Stimulated activated naive CD8-positive, alpha-beta T cell treated with anti-CD3 and anti-CD28 coated beads, Interleukin-15, Interleukin-2, amounts not matched to agents 100 U/mL and 50 U/mL, for 24 hours (primary cell): ENCODE measurements at regions not wholly inside any gene's neighbourhood (a gene's known extent, or its start where the extent isn't known, plus 50 kb on each side); places are given as distances from the start of the nearest gene placed in this dataset.

Source experiments
- ATAC-seq: fragments of 150-1000 bp; cut with Tn5 transposase; one replicate; pipeline ENCODE4 v1.10.0; 2021
- DNase-seq: peaks from one replicate; pipeline ENCODE4 v3.0.0; 2021

- ATAC-seq (no peak), DNase-seq (no peak)
Measured at GRCh38 chr1:36743286-36744005, 260.7 kb upstream of the CSF3R start.

DNA sequence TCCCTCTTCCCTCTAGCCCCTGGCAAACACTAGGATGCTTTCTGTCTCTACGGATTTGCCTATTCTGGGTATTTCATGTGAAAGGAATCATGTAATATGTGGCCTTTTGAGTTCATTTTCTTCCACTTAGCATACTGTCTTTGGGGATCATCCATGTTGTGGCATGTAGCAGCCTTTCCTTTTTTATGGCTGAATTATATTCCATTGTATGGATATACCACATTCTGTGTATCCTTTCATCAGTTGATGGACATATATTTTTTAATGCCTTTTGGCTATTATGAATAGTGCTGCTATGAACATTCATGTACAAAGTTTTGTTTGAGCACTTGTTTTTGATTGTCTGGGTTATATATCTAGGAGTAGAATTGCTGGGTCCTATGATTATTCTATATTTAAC, 258.4 kb upstream of the CSF3R start:
- ATAC-seq = no peak
- no peak for DNase-seq

GRCh38 chr1:36740446-36740845, 257.7 kb upstream of the CSF3R start:
- no peak for DNase-seq
- no peak for ATAC-seq

- DNase-seq (no peak), ATAC-seq (no peak)
Measured at GRCh38 chr1:36739703-36740289, 257.1 kb upstream of the CSF3R start.

DNA sequence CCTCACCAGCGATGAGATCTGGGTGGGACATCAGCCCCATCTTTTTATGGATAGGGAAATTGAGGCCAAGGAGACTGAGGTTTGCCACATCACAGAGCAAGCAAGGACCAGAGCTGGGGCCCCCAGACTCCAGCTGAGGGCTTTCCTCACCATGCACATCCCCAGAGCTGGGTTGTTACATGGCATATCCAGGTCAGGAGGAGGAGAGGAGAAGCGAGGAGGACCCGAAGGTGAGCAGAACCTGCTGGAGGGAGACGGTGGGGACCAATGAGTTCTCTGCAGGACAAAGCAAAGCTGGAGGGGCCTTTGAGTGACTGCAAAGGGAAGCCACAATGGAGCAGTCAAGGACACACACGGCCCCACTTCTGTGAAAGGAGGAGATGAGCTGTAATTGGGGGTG, 255.5 kb upstream of the CSF3R start:
- no peak for ATAC-seq
- no peak for DNase-seq

DNA sequence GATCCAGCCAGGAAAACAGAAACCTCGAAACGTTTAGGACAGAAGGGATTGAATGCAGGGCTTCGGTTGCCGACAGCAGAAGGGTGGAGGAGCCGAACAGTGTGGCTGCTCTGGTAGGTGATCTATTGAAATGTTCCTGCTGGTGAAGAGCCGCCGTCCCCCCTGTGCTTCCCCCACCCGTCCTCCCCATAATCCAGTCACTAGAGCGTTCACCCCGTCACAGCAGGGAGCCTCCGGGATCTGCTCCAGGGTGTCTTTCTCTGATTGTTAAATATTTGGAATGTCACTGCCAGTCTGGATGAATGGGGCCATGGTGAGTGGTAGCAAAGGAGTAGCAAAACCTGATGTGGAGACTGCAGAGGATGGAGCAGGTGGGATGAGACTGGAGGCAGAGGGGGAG, 255.1 kb upstream of the CSF3R start:
- no peak for DNase-seq

DNA sequence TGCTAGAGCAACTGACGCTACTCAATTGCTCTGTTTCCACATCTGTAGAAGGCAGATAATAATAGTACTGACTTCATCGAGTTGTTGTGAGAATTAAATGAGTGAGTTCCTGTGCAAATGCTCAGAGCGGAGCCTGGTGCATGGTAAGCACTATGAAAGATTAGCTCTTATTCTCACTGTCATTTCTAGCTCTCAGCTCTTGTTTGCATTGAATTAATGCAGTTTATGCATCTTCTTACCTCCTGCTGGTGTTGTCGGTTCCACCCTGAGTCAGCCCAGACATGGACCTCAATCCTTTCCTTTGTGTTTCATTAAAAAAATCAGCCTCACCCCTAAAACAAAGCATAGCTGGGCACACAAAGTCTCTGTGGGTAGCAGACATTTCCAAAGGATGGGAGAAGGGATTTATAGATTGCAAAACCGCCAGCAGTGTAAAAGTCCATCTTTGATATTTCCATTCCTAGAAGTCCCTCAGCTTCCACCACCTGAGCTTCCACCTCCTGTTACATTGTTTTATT, 254.4 kb upstream of the CSF3R start:
- ATAC-seq = no peak

More for the DNA sequence above, 255.1 kb upstream of the CSF3R start:
- no peak for ATAC-seq

GRCh38 chr1:36735939-36736730, 253.4 kb upstream of the CSF3R start:
- DNase-seq (no peak), ATAC-seq (no peak)

More for the DNA sequence above, 254.4 kb upstream of the CSF3R start:
- no peak for DNase-seq

DNA sequence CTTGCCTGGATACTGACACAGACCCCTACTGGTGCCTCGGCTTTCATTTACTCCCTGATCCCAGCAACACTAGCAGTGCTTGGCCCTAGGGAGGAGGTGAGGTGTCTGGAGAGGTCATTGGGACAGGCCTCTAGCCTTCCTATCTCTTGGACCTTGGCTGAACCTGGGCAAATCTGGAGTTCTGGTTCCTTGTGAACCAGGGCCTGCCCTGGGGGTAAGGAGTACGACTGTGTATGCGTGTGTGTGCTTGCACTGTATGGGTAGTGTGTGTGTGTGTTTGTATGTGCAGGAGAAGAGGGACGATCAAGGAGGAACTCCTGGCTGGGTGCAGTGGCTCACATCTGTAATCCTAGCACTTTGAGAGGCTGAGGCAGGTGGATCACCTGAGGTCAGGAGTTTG, 252.7 kb upstream of the CSF3R start:
- no peak for ATAC-seq

GRCh38 chr1:36734356-36734755, 251.6 kb upstream of the CSF3R start:
- ATAC-seq = no peak
- DNase-seq = no peak

More for the DNA sequence above, 252.7 kb upstream of the CSF3R start:
- no peak for DNase-seq

GRCh38 chr1:36733748-36734147, 251.0 kb upstream of the CSF3R start:
- ATAC-seq (no peak), DNase-seq (no peak)

- DNase-seq (no peak), ATAC-seq (no peak)
Measured at GRCh38 chr1:36732015-36732356, 249.3 kb upstream of the CSF3R start.

DNA sequence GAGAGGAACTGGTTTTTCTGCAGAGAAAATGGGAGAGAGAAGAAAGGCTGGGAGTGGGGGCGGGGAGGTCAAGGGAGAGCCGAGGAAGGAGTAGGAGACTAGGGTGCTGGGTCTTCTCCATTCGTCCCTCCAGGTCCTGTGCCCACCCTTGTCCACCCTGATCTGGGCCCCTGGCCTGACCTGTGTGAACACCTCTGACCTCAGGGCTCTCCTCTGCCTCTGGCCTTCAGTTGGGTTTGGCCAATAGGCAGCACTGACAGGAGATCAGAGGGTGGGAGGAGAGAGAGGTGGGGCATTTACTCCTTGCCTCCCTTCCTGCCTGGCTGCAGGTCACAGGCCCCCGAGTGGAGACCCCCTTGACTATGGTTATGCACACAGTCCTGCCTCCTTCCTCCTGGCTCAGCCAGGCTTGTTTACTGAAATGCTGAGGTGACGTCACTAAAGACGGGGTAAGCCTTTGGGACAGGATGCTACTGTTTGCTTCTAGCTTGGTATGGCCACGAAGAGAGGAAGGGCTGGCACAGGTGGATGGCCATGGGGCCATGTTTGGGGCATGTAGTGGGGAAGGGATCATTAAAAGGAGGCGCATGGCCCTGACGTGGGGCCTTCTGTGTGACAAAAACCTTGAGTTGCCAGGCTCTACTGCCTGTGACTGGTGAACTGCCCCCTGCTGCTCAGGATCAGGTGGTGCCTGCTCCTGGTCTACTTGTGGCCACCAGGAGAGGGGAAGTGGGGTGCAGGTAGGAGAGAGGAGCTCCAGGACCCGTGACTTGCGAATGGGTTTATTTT, 248.7 kb upstream of the CSF3R start:
- DNase-seq (no peak), ATAC-seq (no peak)

DNA sequence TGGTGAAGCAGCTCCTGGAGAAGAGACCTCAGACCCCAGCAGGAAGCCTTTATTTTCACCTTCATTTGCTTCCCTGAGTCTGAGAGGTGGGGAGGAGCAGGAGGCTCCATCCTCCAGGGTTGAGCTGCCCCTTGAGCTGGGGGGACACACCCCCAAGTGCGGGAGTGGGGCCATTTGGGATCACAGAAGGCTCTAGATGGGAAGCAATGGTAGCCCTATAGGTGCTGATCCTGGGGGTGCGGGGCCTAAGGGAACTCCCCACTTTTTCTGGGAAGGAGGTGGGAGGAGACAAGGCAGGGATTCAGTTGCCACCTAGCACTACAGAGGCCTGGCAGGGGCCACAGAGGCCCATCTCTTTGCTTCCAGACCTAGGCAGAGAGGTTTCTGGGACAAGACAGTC, 247.9 kb upstream of the CSF3R start:
- ATAC-seq = no peak
- no peak for DNase-seq

GRCh38 chr1:36729716-36730510, 247.2 kb upstream of the CSF3R start:
- DNase-seq = no peak
- ATAC-seq = no peak

- ATAC-seq (no peak), DNase-seq (no peak)
Measured at GRCh38 chr1:36729289-36729688, 246.6 kb upstream of the CSF3R start.

DNA sequence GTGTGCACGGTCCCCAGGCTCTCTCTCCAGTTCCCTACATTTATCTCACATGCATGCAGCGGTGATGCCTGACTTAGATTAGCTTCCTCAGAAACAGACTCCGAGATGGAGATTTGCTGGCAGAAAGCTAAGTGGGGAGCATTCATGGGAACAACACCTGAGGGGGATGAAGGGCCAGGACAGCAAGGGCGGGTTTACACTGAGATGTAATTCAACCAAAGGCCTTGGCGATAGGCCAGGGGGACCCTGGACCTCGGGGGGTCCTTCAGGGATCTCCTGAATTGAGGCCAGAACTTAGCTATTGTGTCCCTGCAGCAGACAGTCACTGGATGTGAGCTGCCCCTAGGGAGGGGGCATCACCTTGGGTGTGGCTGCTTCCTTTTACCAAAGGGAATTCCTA, 246.1 kb upstream of the CSF3R start:
- no peak for ATAC-seq
- no peak for DNase-seq

DNA sequence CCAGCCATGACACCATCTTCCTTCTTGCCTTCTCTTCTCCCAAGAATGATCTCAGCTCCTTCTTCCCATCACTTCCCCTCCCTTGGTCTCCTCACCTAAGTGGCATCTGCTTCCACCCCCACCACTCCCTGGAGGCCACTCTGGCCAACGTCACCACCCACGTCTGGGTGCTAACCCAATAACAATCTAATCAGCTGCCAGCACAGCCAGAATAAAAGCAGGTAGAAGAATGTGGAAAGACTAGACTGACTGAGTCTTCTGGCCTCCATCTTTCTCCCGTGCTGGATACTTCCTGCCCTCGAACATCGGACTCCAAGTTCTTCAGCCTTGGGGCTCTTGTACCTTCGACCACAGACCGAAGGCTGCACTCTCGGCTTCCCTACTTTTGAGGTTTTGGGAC, 245.3 kb upstream of the CSF3R start:
- ATAC-seq (no peak), DNase-seq (no peak)

DNA sequence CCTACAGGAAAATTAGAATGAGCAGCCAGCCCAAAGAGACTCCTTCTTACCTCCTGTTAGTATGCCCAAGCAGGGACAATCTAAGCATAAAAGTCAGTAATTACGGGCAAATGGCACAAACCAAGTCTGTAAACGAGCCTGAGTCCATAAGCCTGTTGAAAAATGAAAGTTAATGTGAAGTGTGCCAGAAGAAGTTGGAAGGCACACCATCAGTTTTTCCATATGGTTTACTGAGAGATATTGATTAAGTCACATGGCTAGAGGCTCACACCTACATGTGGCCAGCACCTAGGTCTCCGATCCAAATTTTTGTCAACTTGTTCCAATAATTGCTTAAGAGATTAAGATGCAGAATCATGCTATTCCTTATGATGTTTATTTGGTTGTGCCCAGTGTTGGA, 242.4 kb upstream of the CSF3R start:
- no peak for DNase-seq
- ATAC-seq = no peak

- DNase-seq (no peak), ATAC-seq (no peak)
Measured at GRCh38 chr1:36723813-36724212, 241.1 kb upstream of the CSF3R start.

- DNase-seq (no peak), ATAC-seq (no peak)
Measured at GRCh38 chr1:36722871-36723270, 240.2 kb upstream of the CSF3R start.

- DNase-seq (no peak), ATAC-seq (no peak)
Measured at GRCh38 chr1:36721261-36721660, 238.5 kb upstream of the CSF3R start.
